ENCODE measurements at regions not wholly inside any gene's neighbourhood (a gene's known extent, or its start where the extent isn't known, plus 50 kb on each side); places are given as distances from the start of the nearest gene placed in this dataset.

- TF ChIP-seq USF2 (IDR thresholded peaks at IDR 0.05) (no peak), CTCF (IDR thresholded peaks at IDR 0.05) (no peak), SREBF2 (IDR thresholded peaks at IDR 0.05) (no peak), POLR2A (IDR thresholded peaks at IDR 0.05; ENCODE audit: low read length) (no peak), MYC (IDR thresholded peaks at IDR 0.05; ENCODE audit: borderline replicate concordance, low read length) (no peak), JUNB (IDR thresholded peaks at IDR 0.05) (no peak), CEBPB (IDR thresholded peaks at IDR 0.05) (no peak), PBX3 (IDR thresholded peaks at IDR 0.05) (no peak), ELK1 (IDR thresholded peaks at IDR 0.05; ENCODE audit: low read depth, low read length) (no peak), SMC3 (IDR thresholded peaks at IDR 0.05) (no peak), REST (IDR thresholded peaks at IDR 0.05) (no peak), ZNF302 (CRISPR knock-in tag; IDR thresholded peaks at IDR 0.05) (no peak), RCOR1 (IDR thresholded peaks at IDR 0.05; ENCODE audit: low read depth, low read length) (no peak)
Measured at GRCh38 chr18:22559414-22560274, 141.9 kb upstream of the CTAGE1 start.
